Liver (tissue), 3 donors: ENCODE measurements at regions not wholly inside any gene's neighbourhood (a gene's known extent, or its start where the extent isn't known, plus 50 kb on each side); places are given as distances from the start of the nearest gene placed in this dataset.

ENCODE experiments used
- CTCF ChIP-seq: fragments of 150-350 bp; IDR thresholded peaks from 2 replicates; pipeline ENCODE4 v1.5.1; 2017; ENCODE audit warnings: improper control_type of control experiment, low read depth, low read length; ENCODE audit not compliant: missing input control
- MAX ChIP-seq: IDR thresholded peaks from 2 replicates; pipeline ENCODE4 v1.6.1; 2016; ENCODE audit warnings: antibody characterized with exemption
- RAD21 ChIP-seq, 2 donors: IDR thresholded peaks; 2 replicates each; pipeline ENCODE4 v1.6.1; 2016; ENCODE audit warnings: antibody characterized with exemption in 2 of 2, mild to moderate bottlenecking in 2 of 2
- donor health status: healthy.
- donor health status: healthy.

GRCh38 chr7:130933919-130934318 lies 199.9 kb upstream of the KLF14 start:
- TF ChIP-seq MAX (no peak), RAD21 (IDR thresholded peaks at IDR 0.05) (no peak), CTCF (no peak)
